A549 (cell line): ENCODE measurements at regions not wholly inside any gene's neighbourhood (a gene's known extent, or its start where the extent isn't known, plus 50 kb on each side); places are given as distances from the start of the nearest gene placed in this dataset.

ENCODE experiments used
- ATAC-seq, 2 experiments: fragments of 200-7000 bp in 1 of 2; fragments of >200 bp in 1 of 2; cut with Nextera tagmentation in 1 of 2; cut with Tn5 transposase in 1 of 2; 3 replicates each; pipeline versions ENCODE4 v1.8.0 to v1.9.1; 2018 to 2020; ENCODE audit warnings: mild to moderate bottlenecking in 1 of 2, moderate library complexity in 1 of 2
- CTCF ChIA-PET: fragments of 300-600 bp; sonication (Branson Sonifier 250); formaldehyde crosslinking; extraction: SDS; loops from one replicate; lab custom pipeline; 2021; ENCODE audit warnings: antibody characterized with exemption, inconsistent platforms; lab: Yijun Ruan, JAX
- POLR2A ChIA-PET: fragments of 350-600 bp; formaldehyde crosslinking; extraction: SDS; loops from one replicate; lab custom pipeline; 2021; ENCODE audit warnings: antibody characterized with exemption, inconsistent platforms; lab: Yijun Ruan, JAX
- DNase-seq, 2 experiments: peaks; one replicate each; pipeline versions ENCODE4 v3.0.0 to v3.0.0-alpha.2; 2011 to 2016; ENCODE audit warnings: low read depth in 1 of 2, low spot score in 1 of 2
- FAIRE-seq: peaks from 2 replicates; lab custom pipeline; 2011; peaks lifted over from hg19 to GRCh38; lab: Jason Lieb, UNC
- H3K27ac ChIP-seq, 2 experiments: fragments of >200 bp; sonication (Bioruptor Twin); formaldehyde crosslinking; 3 replicates each; pipeline ENCODE4 v1.5.1; 2016 to 2017
- H3K4me1 ChIP-seq: fragments of >200 bp; sonication (Bioruptor Twin); formaldehyde crosslinking; 3 replicates; pipeline ENCODE4 v1.6.1; 2016
- H3K4me2 ChIP-seq: fragments of >200 bp; sonication (Bioruptor Twin); formaldehyde crosslinking; 3 replicates; pipeline ENCODE4 v1.6.1; 2016
- H3K4me3 ChIP-seq: fragments of >200 bp; sonication (Bioruptor Twin); formaldehyde crosslinking; 3 replicates; pipeline ENCODE4 v1.5.1; 2016
- H3K9me3 ChIP-seq: fragments of >200 bp; sonication (Bioruptor Twin); formaldehyde crosslinking; 3 replicates; pipeline ENCODE4 v1.6.1; 2016
- CBX2 ChIP-seq: fragments of 200-600 bp; sonication (generic); IDR thresholded peaks from 2 replicates; pipeline ENCODE4 v1.6.1; 2016; ENCODE audit warnings: low read depth, mild to moderate bottlenecking, borderline replicate concordance
- CBX8 ChIP-seq: fragments of 200-600 bp; sonication (generic); IDR thresholded peaks from 2 replicates; pipeline ENCODE4 v1.6.1; 2016
- CEBPB ChIP-seq, 2 experiments: fragments of >200 bp in 1 of 2; sonication (Bioruptor Twin) in 1 of 2; formaldehyde crosslinking in 1 of 2; IDR thresholded peaks; 2 replicates each; pipeline ENCODE4 v1.6.1; 2012 to 2016
- CTCF ChIP-seq: fragments of >200 bp; sonication (Bioruptor Twin); formaldehyde crosslinking; IDR thresholded peaks from 3 replicates; pipeline ENCODE4 v1.5.1; 2016
- E2F6 ChIP-seq: IDR thresholded peaks from 2 replicates; pipeline ENCODE4 v1.6.1; 2012; ENCODE audit warnings: low read depth, borderline replicate concordance
- ESRRA ChIP-seq: fragments of 150-350 bp; IDR thresholded peaks from 2 replicates; pipeline ENCODE4 v1.6.1; 2014; ENCODE audit warnings: mild to moderate bottlenecking, low read length, borderline replicate concordance
- FOXS1 ChIP-seq: fragments of 250-450 bp; sonication (Bioruptor Pico); IDR thresholded peaks from 2 replicates; pipeline ENCODE4 v1.5.0; 2020; ENCODE audit warnings: mild to moderate bottlenecking, moderate library complexity
- GATA3 ChIP-seq: IDR thresholded peaks from 2 replicates; pipeline ENCODE4 v1.6.1; 2012; ENCODE audit warnings: borderline replicate concordance
- HMGXB4 ChIP-seq: fragments of 250-450 bp; sonication (Bioruptor Pico); IDR thresholded peaks from 2 replicates; pipeline ENCODE4 v1.5.0; 2021; ENCODE audit warnings: mild to moderate bottlenecking, moderate library complexity, borderline replicate concordance
- HOXA7 ChIP-seq: fragments of 250-450 bp; sonication (Bioruptor Pico); IDR thresholded peaks from 2 replicates; pipeline ENCODE4 v1.5.0; 2020; ENCODE audit warnings: mild to moderate bottlenecking, moderate library complexity
- HOXB13 ChIP-seq: fragments of 250-450 bp; sonication (Bioruptor Pico); IDR thresholded peaks from 2 replicates; pipeline ENCODE4 v1.5.0; 2020; ENCODE audit warnings: low read depth, mild to moderate bottlenecking, moderate library complexity
- HOXB5 ChIP-seq: fragments of 250-450 bp; sonication (Bioruptor Pico); IDR thresholded peaks from 2 replicates; pipeline ENCODE4 v1.5.0; 2020; ENCODE audit warnings: mild to moderate bottlenecking, moderate library complexity
- JUN ChIP-seq, 2 experiments: fragments of >200 bp; sonication (Bioruptor Twin); formaldehyde crosslinking; IDR thresholded peaks; 2 replicates in 1 of 2; 3 replicates in 1 of 2; pipeline ENCODE4 v1.6.1; 2016 to 2017
- JUNB ChIP-seq: fragments of >200 bp; sonication (Bioruptor Twin); formaldehyde crosslinking; IDR thresholded peaks from 2 replicates; pipeline ENCODE4 v1.6.1; 2016
- KDM5A ChIP-seq: fragments of 200-600 bp; sonication (generic); IDR thresholded peaks from 2 replicates; pipeline ENCODE4 v1.6.1; 2016; ENCODE audit warnings: antibody characterized with exemption, mild to moderate bottlenecking
- MAFK ChIP-seq: fragments of 450-650 bp; IDR thresholded peaks from 2 replicates; pipeline ENCODE4 v1.6.1; 2014; ENCODE audit not compliant: partially characterized antibody
- NFE2L2 ChIP-seq: fragments of 150-350 bp; conservative IDR thresholded peaks from 2 replicates; pipeline ENCODE4 v1.6.1; 2014; ENCODE audit warnings: low read length
- NPAS2 ChIP-seq: fragments of 250-450 bp; sonication (Bioruptor Pico); IDR thresholded peaks from 2 replicates; pipeline ENCODE4 v1.8.0; 2022; ENCODE audit warnings: mild to moderate bottlenecking, moderate library complexity, borderline replicate concordance
- NR3C1 ChIP-seq: fragments of >200 bp; sonication (Bioruptor Twin); formaldehyde crosslinking; IDR thresholded peaks from 3 replicates; pipeline ENCODE4 v1.6.1; 2017
- PHF8 ChIP-seq: fragments of 200-600 bp; sonication (generic); IDR thresholded peaks from 2 replicates; pipeline ENCODE4 v1.6.1; 2016; ENCODE audit warnings: low read depth, mild to moderate bottlenecking, antibody characterized with exemption, moderate library complexity, borderline replicate concordance
- POLR2A ChIP-seq: IDR thresholded peaks from 2 replicates; pipeline ENCODE4 v1.6.1; 2012; ENCODE audit warnings: mild to moderate bottlenecking, low read length
- POLR2AphosphoS2 ChIP-seq: conservative IDR thresholded peaks from 2 replicates; pipeline ENCODE4 v1.6.1; 2012; ENCODE audit warnings: low read length, improper control_type of control experiment, inconsistent platforms
- RAD21 ChIP-seq, 2 experiments: fragments of >200 bp in 1 of 2; sonication (Bioruptor Twin) in 1 of 2; formaldehyde crosslinking in 1 of 2; IDR thresholded peaks in 1 of 2; conservative IDR thresholded peaks in 1 of 2; 2 replicates in 1 of 2; 3 replicates in 1 of 2; pipeline ENCODE4 v1.6.1; 2012 to 2018; ENCODE audit warnings: inconsistent platforms in 1 of 2
- RARB ChIP-seq: fragments of 250-450 bp; sonication (Bioruptor Pico); IDR thresholded peaks from 2 replicates; pipeline ENCODE4 v1.8.0; 2021; ENCODE audit warnings: mild to moderate bottlenecking, moderate library complexity
- RCOR1 ChIP-seq: fragments of 150-350 bp; IDR thresholded peaks from 2 replicates; pipeline ENCODE4 v1.6.1; 2014; ENCODE audit warnings: antibody characterized with exemption, low read length, low read depth
- RFX5 ChIP-seq: fragments of 450-650 bp; IDR thresholded peaks from 2 replicates; pipeline ENCODE4 v1.7.1; 2014; ENCODE audit warnings: antibody characterized with exemption, mild to moderate bottlenecking, moderate library complexity
- SMC3 ChIP-seq: fragments of >200 bp; sonication (Bioruptor Twin); formaldehyde crosslinking; IDR thresholded peaks from 3 replicates; pipeline ENCODE4 v1.6.1; 2018; ENCODE audit warnings: inconsistent platforms
- SREBF2 ChIP-seq: fragments of 450-650 bp; IDR thresholded peaks from 2 replicates; pipeline ENCODE4 v1.6.1; 2014; ENCODE audit warnings: mild to moderate bottlenecking, moderate library complexity
- USF2 ChIP-seq: fragments of 450-650 bp; IDR thresholded peaks from 2 replicates; pipeline ENCODE4 v1.6.1; 2014; ENCODE audit warnings: antibody characterized with exemption
- ZC3H11A ChIP-seq: fragments of 450-650 bp; IDR thresholded peaks from 2 replicates; pipeline ENCODE4 v1.6.1; 2014; ENCODE audit warnings: antibody characterized with exemption, mild to moderate bottlenecking
- ZNF302 ChIP-seq: fragments of 250-450 bp; sonication (Bioruptor Pico); IDR thresholded peaks from 2 replicates; pipeline ENCODE4 v1.9.0; 2021; ENCODE audit warnings: inconsistent platforms, mild to moderate bottlenecking, moderate library complexity
- ZSCAN20 ChIP-seq: fragments of 250-450 bp; sonication (Bioruptor Pico); IDR thresholded peaks from 2 replicates; pipeline ENCODE4 v1.8.0; 2022; ENCODE audit warnings: mild to moderate bottlenecking, moderate library complexity
- WGBS: methylation state at CpG from one replicate; pipeline ENCODE4 v1.1.6; 2017; ENCODE audit errors: missing lambda C conversion rate; 5-methylcytosine and 5-hydroxymethylcytosine counted together

- TF ChIP-seq JUNB (no peak), RAD21 (conservative IDR thresholded peaks at IDR 0.05 in 1 of 2, IDR thresholded peaks at IDR 0.05 in 1 of 2) (no peak), HOXB13 (CRISPR knock-in tag) (no peak), JUN (IDR thresholded peaks at IDR 0.05) (no peak), CTCF (no peak), POLR2A (no peak), ZNF302 (CRISPR knock-in tag) (no peak), NPAS2 (CRISPR knock-in tag) (no peak), PHF8 (no peak), ZC3H11A (no peak), POLR2AphosphoS2 (no peak), RCOR1 (no peak), CBX2 (no peak), KDM5A (no peak), CBX8 (no peak), ESRRA (no peak), NR3C1 (no peak), NFE2L2 (no peak), RARB (CRISPR knock-in tag) (no peak), HOXB5 (CRISPR knock-in tag) (no peak)
- ChIA-PET POLR2A (no interaction called here), CTCF (no interaction called here)
- no peaks in the 10 kb centered on the region for H3K9me3 ChIP-seq
- no peak overlapping the region for H3K4me2 ChIP-seq
- ATAC-seq (no peak), FAIRE-seq (no peak), DNase-seq (no peak)
- WGBS = 42% methylated on average over 6 of the region's 6 CpGs
- H3K27ac ChIP-seq = no peak overlapping the region
- no peak overlapping the region for H3K4me3 ChIP-seq
- no peaks in the 10 kb centered on the region for H3K4me1 ChIP-seq
Measured at GRCh38 chr2:128550389-128550788, 231.7 kb upstream of the HS6ST1 start.

GRCh38 chr2:128550801-128551416 is 232.2 kb upstream of the HS6ST1 start:
- no peak for ATAC-seq
- CTCF ChIA-PET = no interaction called here
- no peak for FAIRE-seq
- POLR2A ChIA-PET = no interaction called here
- no peaks in the 10 kb centered on the region for H3K4me1 ChIP-seq
- no peak overlapping the region for H3K27ac ChIP-seq
- no peak overlapping the region for H3K4me2 ChIP-seq
- WGBS = 53% methylated on average over 7 of the region's 9 CpGs
- H3K4me3 ChIP-seq = no peak overlapping the region
- TF ChIP-seq HMGXB4 (CRISPR knock-in tag) (no peak), ZNF302 (CRISPR knock-in tag) (no peak), CEBPB (IDR thresholded peaks at IDR 0.05) (no peak), E2F6 (no peak), RFX5 (no peak), RCOR1 (no peak), SREBF2 (no peak), RARB (CRISPR knock-in tag) (no peak), SMC3 (no peak), ZSCAN20 (CRISPR knock-in tag) (no peak), FOXS1 (CRISPR knock-in tag) (no peak), USF2 (no peak), GATA3 (no peak), CTCF (no peak), MAFK (no peak), HOXA7 (no peak), CBX8 (no peak)
- DNase-seq = no peak
- H3K9me3 ChIP-seq = no peaks in the 10 kb centered on the region
